Keratinocyte (primary cell): ENCODE measurements at regions not wholly inside any gene's neighbourhood (a gene's known extent, or its start where the extent isn't known, plus 50 kb on each side); places are given as distances from the start of the nearest gene placed in this dataset.

Source experiments
- DNase-seq: peaks from one replicate; pipeline ENCODE4 v3.0.0-alpha.2; 2011; ENCODE audit warnings: low read depth, missing footprints, low spot score
- FAIRE-seq: peaks from 2 replicates; lab custom pipeline; 2011; peaks lifted over from hg19 to GRCh38; lab: Jason Lieb, UNC
- H2AFZ ChIP-seq: 2 replicates; pipeline ENCODE4 v1.6.0; 2012; ENCODE audit warnings: low read length, control low read depth, inconsistent platforms; ENCODE audit not compliant: control insufficient read depth
- H3K27ac ChIP-seq: 2 replicates; pipeline ENCODE4 v1.5.1; 2011; ENCODE audit warnings: low read length; ENCODE audit not compliant: control insufficient read depth, insufficient read depth
- H3K27me3 ChIP-seq: 3 replicates; pipeline ENCODE4 v1.6.0; 2011; ENCODE audit warnings: low read length; ENCODE audit not compliant: control insufficient read depth, insufficient read depth; ENCODE audit errors: extremely low read depth
- H3K36me3 ChIP-seq, 2 experiments: 2 replicates in 1 of 2; 3 replicates in 1 of 2; pipeline ENCODE4 v1.5.1; 2011; ENCODE audit warnings: low read length in 2 of 2, mild to moderate bottlenecking in 1 of 2; ENCODE audit not compliant: control insufficient read depth in 2 of 2, insufficient read depth in 2 of 2; ENCODE audit errors: extremely low read depth in 1 of 2
- H3K4me1 ChIP-seq: 3 replicates; pipeline ENCODE4 v1.5.1; 2011; ENCODE audit warnings: low read length; ENCODE audit not compliant: control insufficient read depth, insufficient read depth; ENCODE audit errors: extremely low read depth
- H3K4me2 ChIP-seq: 3 replicates; pipeline ENCODE4 v1.6.0; 2011; ENCODE audit warnings: low read depth, low read length; ENCODE audit not compliant: control insufficient read depth, insufficient read depth; ENCODE audit errors: extremely low read depth
- H3K4me3 ChIP-seq, 3 experiments: fragments of 200-600 bp in 1 of 3; sonication (generic) in 1 of 3; 2 replicates in 2 of 3; 3 replicates in 1 of 3; pipeline ENCODE4 v1.5.1; 2011 to 2016; ENCODE audit warnings: low read length in 3 of 3, mild to moderate bottlenecking in 3 of 3, control low read depth in 2 of 3, inconsistent platforms in 1 of 3, low read depth in 1 of 3, mixed read lengths in 1 of 3, mixed run types in 1 of 3, moderate library complexity in 1 of 3; ENCODE audit not compliant: control insufficient read depth in 2 of 3, insufficient read depth in 2 of 3; ENCODE audit errors: extremely low read depth in 1 of 3
- H3K79me2 ChIP-seq: 2 replicates; pipeline ENCODE4 v1.6.0; 2012; ENCODE audit warnings: low read length; ENCODE audit not compliant: control insufficient read depth, insufficient read depth
- H3K9ac ChIP-seq: 3 replicates; pipeline ENCODE4 v1.6.0; 2011; ENCODE audit warnings: low read length; ENCODE audit not compliant: control insufficient read depth, insufficient read depth; ENCODE audit errors: extremely low read depth
- H3K9me1 ChIP-seq: 3 replicates; pipeline ENCODE4 v1.6.0; 2011; ENCODE audit warnings: low read length; ENCODE audit not compliant: control insufficient read depth, insufficient read depth; ENCODE audit errors: extremely low read depth
- H3K9me3 ChIP-seq: 2 replicates; pipeline ENCODE4 v1.5.1; 2012; ENCODE audit warnings: low read depth, low read length; ENCODE audit not compliant: control insufficient read depth
- H4K20me1 ChIP-seq: 3 replicates; pipeline ENCODE4 v1.6.0; 2011; ENCODE audit warnings: low read length; ENCODE audit not compliant: control insufficient read depth, insufficient read depth; ENCODE audit errors: extremely low read depth
- EZH2 ChIP-seq: IDR thresholded peaks from one replicate; pipeline ENCODE4 v1.6.1; 2012; ENCODE audit warnings: inconsistent platforms, mild to moderate bottlenecking, low read length, moderate library complexity
- dilution Hi-C: fragments of 300-500 bp; cut with MboI; formaldehyde crosslinking; loops from one replicate; pipeline ENCODE4 v1.7.0; 2020; ENCODE audit warnings: low sequenced_read_pairs; ENCODE audit not compliant: extremely low pct_ligation_motif_present
- TF ChIP-seq, protein P1 (sequence below), 3 experiments: IDR thresholded peaks in 1 of 3; conservative IDR thresholded peaks in 1 of 3; optimal IDR thresholded peaks in 1 of 3; 2 replicates in 2 of 3; 3 replicates in 1 of 3; pipeline versions ENCODE3 to v1.5.1; 2011; ENCODE audit warnings: low read length in 3 of 3, mild to moderate bottlenecking in 3 of 3, moderate library complexity in 2 of 3, control low read depth in 1 of 3, inconsistent platforms in 1 of 3; ENCODE audit not compliant: insufficient read depth in 2 of 3; ENCODE audit errors: extremely low read depth in 1 of 3

DNA sequence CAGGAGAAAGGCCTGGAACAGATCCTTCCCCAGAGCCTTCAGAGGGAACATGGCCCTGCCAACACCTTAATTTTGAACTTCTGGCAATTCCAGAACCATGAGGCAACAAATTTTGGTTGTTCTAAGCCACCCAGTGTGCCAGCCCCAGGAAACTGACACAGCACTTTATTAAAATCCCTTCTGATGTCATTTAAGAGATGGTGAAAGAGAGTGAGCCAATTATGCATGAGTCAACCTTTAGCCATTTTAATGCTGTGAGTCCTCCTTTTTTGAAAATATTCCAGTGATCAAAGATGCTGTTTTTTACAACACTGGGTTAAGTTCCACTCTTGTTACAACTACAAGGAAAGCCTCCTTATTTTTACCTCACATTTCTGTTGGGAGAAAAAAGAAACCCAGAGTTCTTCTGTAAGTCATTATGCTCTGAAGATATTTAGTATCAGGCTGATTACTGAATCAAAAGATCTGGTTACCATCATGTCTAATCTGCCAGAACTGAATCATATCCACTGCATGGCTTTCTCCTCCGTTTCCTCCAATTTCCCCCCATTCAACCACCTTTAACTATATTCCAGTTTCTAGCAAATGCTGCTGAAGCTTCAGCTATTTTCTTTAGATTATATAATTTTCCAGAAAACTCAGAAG, 235.4 kb downstream of the TXNL1 start:
- no peak for TF ChIP-seq EZH2
- TF ChIP-seq, protein P1, sequence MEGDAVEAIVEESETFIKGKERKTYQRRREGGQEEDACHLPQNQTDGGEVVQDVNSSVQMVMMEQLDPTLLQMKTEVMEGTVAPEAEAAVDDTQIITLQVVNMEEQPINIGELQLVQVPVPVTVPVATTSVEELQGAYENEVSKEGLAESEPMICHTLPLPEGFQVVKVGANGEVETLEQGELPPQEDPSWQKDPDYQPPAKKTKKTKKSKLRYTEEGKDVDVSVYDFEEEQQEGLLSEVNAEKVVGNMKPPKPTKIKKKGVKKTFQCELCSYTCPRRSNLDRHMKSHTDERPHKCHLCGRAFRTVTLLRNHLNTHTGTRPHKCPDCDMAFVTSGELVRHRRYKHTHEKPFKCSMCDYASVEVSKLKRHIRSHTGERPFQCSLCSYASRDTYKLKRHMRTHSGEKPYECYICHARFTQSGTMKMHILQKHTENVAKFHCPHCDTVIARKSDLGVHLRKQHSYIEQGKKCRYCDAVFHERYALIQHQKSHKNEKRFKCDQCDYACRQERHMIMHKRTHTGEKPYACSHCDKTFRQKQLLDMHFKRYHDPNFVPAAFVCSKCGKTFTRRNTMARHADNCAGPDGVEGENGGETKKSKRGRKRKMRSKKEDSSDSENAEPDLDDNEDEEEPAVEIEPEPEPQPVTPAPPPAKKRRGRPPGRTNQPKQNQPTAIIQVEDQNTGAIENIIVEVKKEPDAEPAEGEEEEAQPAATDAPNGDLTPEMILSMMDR (optimal IDR thresholded peaks at IDR 0.05 in 1 of 3, IDR thresholded peaks at IDR 0.05 in 1 of 3, conservative IDR thresholded peaks at IDR 0.05 in 1 of 3; ENCODE audit: extremely low read depth in 1 of 3, insufficient read depth in 2 of 3, low read length in 3 of 3): no peak
- DNase-seq: no peak
- dilution Hi-C loops: no loop called here

DNA sequence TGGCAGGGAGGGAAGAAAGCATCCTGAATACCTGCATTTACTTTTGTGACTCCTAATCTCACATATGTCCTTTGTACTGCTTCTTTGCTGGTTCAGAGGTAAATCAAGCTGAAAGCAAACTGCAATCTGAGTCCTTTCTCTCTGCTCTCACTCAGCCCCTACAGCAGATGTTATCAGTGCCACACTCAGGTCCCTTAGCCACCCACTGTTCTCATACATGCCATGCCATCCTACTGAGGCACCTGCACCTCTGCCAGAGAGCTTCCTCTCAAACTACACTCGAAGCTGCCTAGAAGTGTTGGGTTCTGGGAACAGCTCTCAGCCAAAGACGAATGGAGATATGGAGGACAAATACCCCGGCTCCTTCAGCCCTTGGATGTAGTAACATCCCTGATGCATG, 244.5 kb downstream of the TXNL1 start:
- H3K9ac ChIP-seq: no peak overlapping the region
- H3K27ac ChIP-seq: no peak overlapping the region
- H4K20me1 ChIP-seq: no peaks in the 10 kb centered on the region
- dilution Hi-C loops: no loop called here
- no peaks in the 10 kb centered on the region for H3K79me2 ChIP-seq
- no peaks in the 10 kb centered on the region for H3K27me3 ChIP-seq
- H3K4me2 ChIP-seq: no peak overlapping the region
- no peak overlapping the region for H3K4me3 ChIP-seq
- no peak overlapping the region for H2AFZ ChIP-seq
- no peaks in the 10 kb centered on the region for H3K36me3 ChIP-seq
- H3K9me3 ChIP-seq: no peaks in the 10 kb centered on the region
- DNase-seq (no peak), FAIRE-seq (no peak)
- no peaks in the 10 kb centered on the region for H3K4me1 ChIP-seq
- no peaks in the 10 kb centered on the region for H3K9me1 ChIP-seq
- no peak for TF ChIP-seq EZH2
- TF ChIP-seq, protein P1 (optimal IDR thresholded peaks at IDR 0.05 in 1 of 3, IDR thresholded peaks at IDR 0.05 in 1 of 3, conservative IDR thresholded peaks at IDR 0.05 in 1 of 3; ENCODE audit: extremely low read depth in 1 of 3, insufficient read depth in 2 of 3, low read length in 3 of 3): no peak

More for the DNA sequence above, 235.4 kb downstream of the TXNL1 start:
- no peaks in the 10 kb centered on the region for H4K20me1 ChIP-seq
- no peaks in the 10 kb centered on the region for H3K9me1 ChIP-seq
- FAIRE-seq: peak; percentile 90
- H3K27me3 ChIP-seq: no peaks in the 10 kb centered on the region
- H3K36me3 ChIP-seq: no peaks in the 10 kb centered on the region
- H3K9ac ChIP-seq: no peak overlapping the region
- H3K9me3 ChIP-seq: no peaks in the 10 kb centered on the region
- no peaks in the 10 kb centered on the region for H3K79me2 ChIP-seq
- peaks cover 9% of the 10 kb centered on the region for H3K4me1 ChIP-seq
- no peak overlapping the region for H3K4me3 ChIP-seq
- peak overlapping the region; percentile 25 for H3K4me2 ChIP-seq
- peak overlapping the region; percentile 53 for H2AFZ ChIP-seq
- H3K27ac ChIP-seq: no peak overlapping the region
